ENCODE measurements at regions not wholly inside any gene's neighbourhood (a gene's known extent, or its start where the extent isn't known, plus 50 kb on each side); places are given as distances from the start of the nearest gene placed in this dataset.

GRCh38 chr5:20128343-20128742 lies 140.3 kb upstream of the CDH18 start:
- Histone ChIP-seq H3K9me3 (ENCODE audit: control insufficient read depth, low read depth, low read length) (no peaks in the 10 kb centered on the region), H3K27ac (ENCODE audit: control insufficient read depth, insufficient read depth, low read length) (no peak overlapping the region), H3K27me3 (ENCODE audit: control insufficient read depth, extremely low read depth, insufficient read depth, low read length) (no peaks in the 10 kb centered on the region), H3K4me1 (ENCODE audit: control insufficient read depth, extremely low read depth, insufficient read depth, low read length) (no peaks in the 10 kb centered on the region), H2AFZ (ENCODE audit: control insufficient read depth, low read length) (no peak overlapping the region), H3K4me2 (ENCODE audit: control insufficient read depth, extremely low read depth, insufficient read depth, low read depth, low read length) (no peak overlapping the region), H3K79me2 (ENCODE audit: control insufficient read depth, insufficient read depth, low read length) (no peaks in the 10 kb centered on the region), H3K4me3 (ENCODE audit: control insufficient read depth in 2 of 3, extremely low read depth in 1 of 3, insufficient read depth in 2 of 3, low read depth in 1 of 3, low read length in 3 of 3) (no peak overlapping the region), H3K9ac (ENCODE audit: control insufficient read depth, extremely low read depth, insufficient read depth, low read length) (no peak overlapping the region), H3K36me3 (ENCODE audit: control insufficient read depth in 2 of 2, extremely low read depth in 1 of 2, insufficient read depth in 2 of 2, low read length in 2 of 2) (no peaks in the 10 kb centered on the region), H4K20me1 (ENCODE audit: control insufficient read depth, extremely low read depth, insufficient read depth, low read length) (no peaks in the 10 kb centered on the region), H3K9me1 (ENCODE audit: control insufficient read depth, extremely low read depth, insufficient read depth, low read length) (no peaks in the 10 kb centered on the region)
- DNase-seq (ENCODE audit: low read depth, low spot score) (no peak), FAIRE-seq (no peak)
- dilution Hi-C loops (cut with MboI; ENCODE audit: extremely low pct_ligation_motif_present, low sequenced_read_pairs) = no loop called here
- TF ChIP-seq EZH2 (IDR thresholded peaks at IDR 0.05; ENCODE audit: low read length) (no peak), CTCF (optimal IDR thresholded peaks at IDR 0.05 in 1 of 3, IDR thresholded peaks at IDR 0.05 in 1 of 3, conservative IDR thresholded peaks at IDR 0.05 in 1 of 3; ENCODE audit: extremely low read depth in 1 of 3, insufficient read depth in 2 of 3, low read length in 3 of 3) (no peak)

DNA sequence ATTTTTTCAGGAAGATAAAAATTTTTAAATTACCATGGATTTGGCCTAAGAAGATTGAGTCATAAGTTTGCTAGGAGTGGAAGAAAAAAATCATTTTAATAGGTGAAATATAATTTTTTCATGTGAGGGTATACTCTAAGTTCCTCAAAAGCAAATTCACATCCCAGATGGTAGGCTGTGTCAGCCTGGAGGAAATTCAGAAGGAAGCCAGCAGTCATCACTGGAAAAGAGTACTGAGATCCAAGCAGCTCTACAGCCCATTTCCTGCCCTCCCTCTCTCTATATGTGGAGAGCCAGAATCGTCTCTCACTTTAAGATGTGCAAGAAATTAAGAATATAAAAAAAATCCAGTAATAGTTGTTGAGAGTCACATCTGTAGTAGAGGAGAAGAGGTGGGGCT lies 126.5 kb upstream of the CDH18 start:
- TF ChIP-seq EZH2 (IDR thresholded peaks at IDR 0.05; ENCODE audit: low read length) = no peak
- no peak for TF ChIP-seq CTCF (optimal IDR thresholded peaks at IDR 0.05 in 1 of 3, IDR thresholded peaks at IDR 0.05 in 1 of 3, conservative IDR thresholded peaks at IDR 0.05 in 1 of 3; ENCODE audit: extremely low read depth in 1 of 3, insufficient read depth in 2 of 3, low read length in 3 of 3)
- no peak overlapping the region for H3K9ac ChIP-seq (ENCODE audit: control insufficient read depth, extremely low read depth, insufficient read depth, low read length)
- no peak overlapping the region for H3K4me3 ChIP-seq (ENCODE audit: control insufficient read depth in 2 of 3, extremely low read depth in 1 of 3, insufficient read depth in 2 of 3, low read depth in 1 of 3, low read length in 3 of 3)
- FAIRE-seq = no peak
- no peak overlapping the region for H3K4me2 ChIP-seq (ENCODE audit: control insufficient read depth, extremely low read depth, insufficient read depth, low read depth, low read length)
- no peaks in the 10 kb centered on the region for H3K79me2 ChIP-seq (ENCODE audit: control insufficient read depth, insufficient read depth, low read length)
- dilution Hi-C loops (cut with MboI; ENCODE audit: extremely low pct_ligation_motif_present, low sequenced_read_pairs) = no loop called here
- no peak for DNase-seq (ENCODE audit: low read depth, low spot score)
- H3K36me3 ChIP-seq (ENCODE audit: control insufficient read depth in 2 of 2, extremely low read depth in 1 of 2, insufficient read depth in 2 of 2, low read length in 2 of 2) = no peaks in the 10 kb centered on the region
- H3K27me3 ChIP-seq (ENCODE audit: control insufficient read depth, extremely low read depth, insufficient read depth, low read length) = no peaks in the 10 kb centered on the region
- no peaks in the 10 kb centered on the region for H3K9me1 ChIP-seq (ENCODE audit: control insufficient read depth, extremely low read depth, insufficient read depth, low read length)
- H3K9me3 ChIP-seq (ENCODE audit: control insufficient read depth, low read depth, low read length) = no peaks in the 10 kb centered on the region
- H2AFZ ChIP-seq (ENCODE audit: control insufficient read depth, low read length) = no peak overlapping the region
- H4K20me1 ChIP-seq (ENCODE audit: control insufficient read depth, extremely low read depth, insufficient read depth, low read length) = no peaks in the 10 kb centered on the region
- no peak overlapping the region for H3K27ac ChIP-seq (ENCODE audit: control insufficient read depth, insufficient read depth, low read length)
- H3K4me1 ChIP-seq (ENCODE audit: control insufficient read depth, extremely low read depth, insufficient read depth, low read length) = no peaks in the 10 kb centered on the region
